NOMO-1 treated with DMSO at 0.1 percent for 48 hours (cell line): ENCODE measurements at regions not wholly inside any gene's neighbourhood (a gene's known extent, or its start where the extent isn't known, plus 50 kb on each side); places are given as distances from the start of the nearest gene placed in this dataset.
"Not testable (repeated sequence)": the region's sequence is repeated elsewhere in the genome, so short reads cannot be mapped to it uniquely, and the experiment has no call there.

Source experiments
- DNase-seq: peaks from one replicate; lab custom pipeline; 2025; ENCODE audit not compliant: unreplicated experiment; lab: John Stamatoyannopoulos, UW

DNA sequence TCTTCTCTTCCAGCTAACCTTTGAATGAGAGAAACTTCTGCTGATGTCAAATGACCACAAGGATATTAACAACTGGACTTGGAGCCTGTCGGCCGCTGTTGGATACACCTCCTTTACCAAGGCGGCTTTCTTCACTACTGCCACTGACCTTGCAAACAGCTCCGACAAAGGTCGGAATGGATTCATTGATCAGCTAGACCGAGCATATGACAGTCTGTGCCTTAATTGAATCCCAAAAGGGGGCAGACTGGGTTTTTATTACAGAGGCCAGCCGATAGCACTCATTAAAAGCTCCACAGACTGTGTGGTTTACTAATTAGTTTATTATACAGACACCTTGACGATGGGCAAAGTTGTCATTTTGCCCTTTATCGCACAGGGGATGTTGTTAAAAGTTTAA is 394.5 kb downstream of the RERGL start:
- DNase-seq, result no peak

DNA sequence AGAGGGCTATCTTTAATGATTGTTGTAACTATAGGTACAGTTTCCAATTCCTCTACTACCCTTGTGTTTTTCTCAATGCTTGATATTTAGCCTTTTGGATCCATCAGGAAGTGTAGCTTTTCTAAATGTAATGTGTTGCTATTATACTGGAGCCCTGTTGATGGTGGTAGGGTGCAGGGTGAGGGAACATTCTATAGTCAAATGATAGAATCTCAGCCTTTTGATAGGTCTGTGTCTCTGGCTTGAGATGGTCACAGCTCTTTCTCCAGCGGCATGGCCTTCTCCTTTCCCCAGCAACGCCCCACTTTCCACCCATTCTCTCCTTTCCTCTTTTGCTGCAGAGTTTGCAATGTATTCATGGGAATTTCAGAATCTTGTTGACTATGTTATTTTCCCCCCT is 398.6 kb downstream of the RERGL start:
- no peak for DNase-seq

DNA sequence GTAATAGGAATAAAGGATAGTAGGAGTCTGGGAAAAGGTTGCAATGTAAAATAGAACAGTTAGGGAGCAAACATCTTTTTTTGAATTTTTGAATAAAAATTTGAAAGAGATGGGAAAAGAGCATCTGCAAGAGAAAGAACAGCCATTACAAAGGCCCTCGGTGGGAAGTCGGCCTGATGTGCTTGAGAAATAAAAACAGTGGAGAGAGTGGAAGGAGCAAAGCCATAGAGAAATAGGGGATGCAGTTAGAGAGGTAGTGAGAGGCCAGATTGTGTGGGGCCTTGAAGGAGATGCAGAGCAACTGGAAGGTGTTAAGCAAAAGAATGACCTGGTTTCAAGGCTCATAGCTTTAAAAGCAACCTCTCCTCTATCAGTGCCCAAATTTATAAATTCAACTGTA is 409.8 kb downstream of the RERGL start:
- DNase-seq, result no peak

DNA sequence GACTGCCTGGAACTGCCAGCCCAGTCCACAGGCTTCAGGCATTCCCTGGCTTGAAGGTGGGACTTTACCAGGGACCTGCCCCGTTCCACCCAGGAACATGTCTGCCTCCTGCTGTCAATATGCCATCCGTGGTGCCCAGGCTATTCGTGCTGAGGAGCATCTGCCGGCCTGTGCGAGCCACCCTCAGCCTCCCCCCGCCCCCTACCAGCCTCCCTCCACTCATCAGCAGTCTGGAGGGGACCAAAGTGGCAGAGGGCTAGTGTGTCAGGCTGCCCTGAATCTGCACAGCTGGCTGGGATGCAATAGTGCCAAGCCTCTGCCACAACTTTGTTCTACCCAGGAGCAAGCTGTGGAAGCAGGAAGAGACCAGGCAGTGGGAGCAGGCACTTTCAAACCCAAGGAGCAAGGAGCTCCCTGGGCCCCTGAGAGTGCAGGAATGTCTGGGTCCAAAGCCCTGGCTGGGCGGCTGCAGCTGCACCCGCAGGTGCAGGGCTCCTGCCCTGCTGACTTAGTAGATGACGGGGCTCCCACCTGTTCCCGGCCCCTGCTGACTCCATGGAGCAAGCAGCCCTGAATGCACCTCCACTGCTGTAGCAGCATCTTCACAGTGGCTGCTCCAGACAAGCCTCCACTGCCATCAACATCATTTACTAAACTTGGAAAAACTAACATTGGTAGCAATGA is 423.2 kb downstream of the RERGL start:
- no peak for DNase-seq

DNA sequence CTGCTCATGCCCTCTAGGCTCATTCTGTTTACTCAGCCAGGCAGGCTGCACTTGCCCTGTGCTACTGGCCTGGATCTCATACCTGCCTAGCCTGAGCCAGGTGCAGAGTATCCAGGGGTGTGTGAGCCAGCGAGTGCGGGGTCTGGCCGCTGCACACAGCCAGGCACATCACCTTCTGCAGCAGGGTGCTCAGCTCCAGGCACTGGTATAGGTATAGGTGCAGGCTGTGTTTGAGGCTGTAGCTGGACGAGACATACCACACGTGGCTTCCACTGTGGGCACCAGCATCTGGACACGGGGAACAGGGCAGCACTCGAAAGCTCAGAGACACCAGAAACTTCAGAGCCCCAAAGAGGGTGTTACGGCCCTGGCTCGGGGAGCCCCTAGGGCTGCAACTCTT is 424.2 kb downstream of the RERGL start:
- no peak for DNase-seq

DNA sequence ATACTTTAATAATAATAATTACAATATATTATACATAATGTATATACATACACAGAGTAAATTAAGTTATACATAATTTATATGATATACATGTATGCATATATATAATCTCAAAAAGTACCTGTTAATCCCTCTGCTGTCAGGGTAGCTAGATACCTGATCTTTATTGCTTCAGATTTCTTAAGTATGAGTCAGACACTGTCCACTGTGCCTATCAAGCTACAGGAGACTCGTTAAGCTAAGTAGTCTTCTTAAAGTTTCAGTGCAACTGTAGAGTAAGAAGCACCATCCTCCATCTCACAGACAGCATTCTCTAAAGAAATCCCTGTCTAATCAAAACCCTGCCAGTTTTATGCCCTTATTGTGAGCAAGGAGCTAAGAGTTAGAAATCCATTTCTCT is 428.7 kb downstream of the RERGL start:
- no peak for DNase-seq

DNA sequence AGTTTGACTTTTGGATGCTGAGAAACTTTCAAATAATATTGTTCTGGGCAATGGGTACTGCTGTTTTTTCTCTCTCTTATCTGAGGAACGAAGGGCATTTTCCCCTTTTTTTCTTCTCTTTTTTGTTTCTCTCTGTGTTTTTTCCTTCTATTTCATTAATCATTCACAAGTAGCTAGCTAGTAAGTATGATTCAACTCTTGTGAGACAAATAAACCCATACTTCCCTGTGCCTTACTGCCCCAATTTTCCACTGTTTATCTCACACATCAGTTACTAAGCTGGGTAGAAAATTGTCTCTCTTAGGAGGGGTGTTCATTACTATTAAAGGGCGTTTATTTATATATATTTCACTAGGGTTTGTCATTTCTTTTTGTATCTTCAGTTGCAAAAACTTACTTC is 437.6 kb downstream of the RERGL start:
- no peak for DNase-seq

DNA sequence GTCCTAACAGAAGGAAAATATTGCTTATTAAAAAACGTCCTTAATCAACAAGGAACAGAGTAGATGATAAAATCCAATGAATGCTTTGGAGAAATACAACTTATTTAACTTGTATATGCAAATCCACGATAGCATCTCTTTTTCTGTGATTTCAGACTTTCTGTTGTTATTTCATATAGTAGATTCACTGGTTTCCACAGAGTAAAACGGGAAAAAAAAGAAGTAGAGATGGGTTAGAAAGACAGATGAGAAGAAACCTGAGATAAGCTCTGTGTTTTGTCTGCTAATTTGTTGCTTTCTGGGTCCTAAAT is 447.7 kb downstream of the RERGL start:
- DNase-seq, result no peak

DNA sequence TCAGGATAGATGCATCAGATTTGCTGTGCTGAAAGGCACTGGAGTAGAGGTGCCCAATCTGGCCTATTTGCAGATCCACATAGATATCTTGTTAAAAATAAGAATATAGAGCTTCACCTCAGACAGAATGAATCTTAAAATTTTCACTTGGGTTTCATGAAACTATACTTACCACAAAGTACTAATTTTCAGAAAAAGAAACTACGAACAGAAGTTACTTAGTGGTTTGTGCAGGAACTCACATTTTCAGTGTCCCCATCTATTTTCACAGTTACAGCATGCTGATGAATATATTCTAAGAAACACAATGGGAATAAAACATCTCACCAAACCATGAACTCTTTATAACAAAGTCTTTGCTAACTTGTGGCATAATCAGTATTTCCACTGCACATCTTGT is 449.4 kb downstream of the RERGL start:
- DNase-seq, result no peak

DNA sequence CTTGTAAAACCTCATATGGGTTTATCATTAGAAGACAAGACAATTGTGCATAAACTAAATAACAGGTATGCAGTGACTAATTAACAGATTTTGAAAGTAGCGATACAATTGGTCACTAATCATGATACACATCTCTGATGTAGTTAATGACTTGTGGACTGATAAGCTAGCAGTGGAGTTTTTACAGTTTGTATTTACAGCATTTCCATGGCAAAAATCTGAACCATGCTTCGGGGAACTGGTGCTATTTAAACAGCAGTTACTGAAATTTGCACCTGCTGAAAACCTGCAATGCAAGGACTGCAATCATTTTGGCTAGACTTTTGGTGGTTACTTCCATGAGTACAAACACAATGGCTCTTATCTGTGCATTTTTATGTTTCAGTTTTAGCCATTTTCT is 471.2 kb downstream of the RERGL start:
- DNase-seq, result no peak

DNA sequence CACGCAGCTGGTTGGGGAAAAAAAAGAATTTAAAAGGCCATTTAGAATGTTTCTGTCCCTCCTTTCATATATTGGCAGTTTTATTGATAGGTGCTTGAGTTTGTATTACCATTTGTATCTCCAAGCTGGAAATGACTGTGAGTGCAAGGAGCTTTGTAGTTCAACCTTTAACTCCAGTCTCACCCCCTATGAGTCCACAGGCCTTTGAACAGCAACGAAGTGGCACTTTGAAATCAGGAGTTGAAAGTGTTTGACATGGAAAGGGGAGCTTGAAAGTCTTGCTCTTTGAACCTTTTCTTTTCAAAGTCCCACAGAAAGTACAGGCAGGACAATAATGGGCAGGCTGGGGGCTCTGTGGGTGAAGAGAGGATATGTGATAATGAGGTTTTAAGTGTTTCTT is 480.3 kb downstream of the RERGL start:
- DNase-seq, result no peak

DNA sequence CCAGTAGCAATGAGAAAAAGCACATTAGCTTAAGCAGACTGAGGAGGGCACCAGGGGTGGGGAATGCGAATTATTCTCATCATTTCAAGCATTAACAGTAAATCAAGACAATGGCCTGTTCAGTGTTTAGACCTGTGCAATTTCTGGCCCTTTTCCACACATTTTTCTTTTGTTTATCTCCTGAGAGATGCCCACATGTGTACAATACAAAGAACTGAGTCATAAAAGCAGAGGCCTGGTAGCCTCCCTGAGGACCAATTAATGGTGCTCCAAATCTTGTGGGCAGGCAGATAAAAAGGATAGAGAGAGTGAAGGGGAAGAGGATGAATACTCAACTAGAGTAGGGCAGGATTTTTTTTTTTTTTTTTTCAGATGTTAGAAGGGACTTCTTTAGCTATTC is 480.8 kb downstream of the RERGL start:
- no peak for DNase-seq

DNA sequence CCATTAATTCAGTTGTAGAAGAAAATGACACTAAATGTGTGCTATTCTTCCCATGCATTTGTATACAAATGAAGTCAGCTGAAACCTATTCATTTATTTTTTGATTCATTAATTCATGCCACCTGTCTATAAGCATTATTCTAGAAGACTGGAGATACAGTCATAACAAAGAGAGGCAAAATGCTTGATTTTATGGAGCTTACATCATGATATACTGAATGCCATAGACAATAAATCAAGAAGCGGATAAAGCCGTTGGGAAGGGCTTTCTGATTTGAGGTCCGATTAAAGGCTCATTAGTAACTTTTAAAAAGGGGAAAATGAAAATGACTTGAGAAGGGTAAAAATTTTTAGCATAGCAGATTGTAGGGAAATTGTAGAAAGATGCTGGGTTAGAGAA is 494.9 kb downstream of the RERGL start:
- no peak for DNase-seq

DNA sequence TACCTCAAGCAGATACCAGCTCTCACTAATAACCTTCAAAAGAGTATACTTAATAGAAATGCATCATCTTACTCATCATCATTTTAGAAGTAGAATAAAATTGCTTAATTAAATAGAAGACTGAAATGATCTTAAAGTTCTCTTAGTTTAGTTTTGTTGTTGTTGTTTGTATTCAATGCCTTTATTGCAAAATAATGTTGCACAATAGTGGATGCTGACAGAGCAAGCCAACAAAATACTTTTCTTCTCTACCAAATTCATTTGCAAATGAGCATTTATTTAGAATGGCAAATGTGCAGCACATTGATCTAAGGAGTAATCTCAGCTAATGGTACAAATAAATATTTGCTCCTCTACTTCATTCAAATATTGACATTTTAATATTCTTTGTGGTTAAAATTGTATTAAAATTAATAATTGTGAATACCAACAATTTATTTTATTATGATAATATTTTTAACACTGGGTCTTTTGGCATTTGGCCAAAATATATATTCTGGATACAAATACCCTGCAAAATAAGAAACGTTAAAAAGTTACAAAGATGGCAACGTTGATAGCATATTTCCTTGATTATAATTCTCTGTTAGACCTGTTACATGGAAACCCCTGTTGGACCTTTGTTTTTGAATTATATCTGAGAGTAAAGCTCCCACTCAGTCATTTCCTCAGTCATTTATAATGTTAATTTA is 496.1 kb downstream of the RERGL start:
- DNase-seq, result no peak

DNA sequence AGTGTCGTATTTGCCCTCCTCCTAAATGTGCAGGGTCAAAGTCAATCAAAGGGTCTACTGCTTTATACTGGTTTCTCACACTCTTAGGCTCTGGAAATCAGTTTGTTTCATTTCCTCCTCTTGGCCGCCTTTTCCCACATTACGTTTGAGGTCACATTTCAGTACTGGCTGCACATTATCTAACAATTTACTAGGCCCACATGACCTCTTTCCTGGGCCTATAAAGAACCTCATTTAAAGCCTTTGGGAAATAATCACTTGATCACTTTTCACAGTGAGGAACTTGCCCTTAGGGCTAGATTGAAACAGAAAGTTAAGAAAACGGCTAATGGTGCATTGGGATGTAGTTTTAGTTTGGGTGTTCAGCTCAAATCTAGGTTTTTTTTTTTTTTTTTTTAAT is 497.5 kb downstream of the RERGL start:
- DNase-seq, result peak; percentile 28

DNA sequence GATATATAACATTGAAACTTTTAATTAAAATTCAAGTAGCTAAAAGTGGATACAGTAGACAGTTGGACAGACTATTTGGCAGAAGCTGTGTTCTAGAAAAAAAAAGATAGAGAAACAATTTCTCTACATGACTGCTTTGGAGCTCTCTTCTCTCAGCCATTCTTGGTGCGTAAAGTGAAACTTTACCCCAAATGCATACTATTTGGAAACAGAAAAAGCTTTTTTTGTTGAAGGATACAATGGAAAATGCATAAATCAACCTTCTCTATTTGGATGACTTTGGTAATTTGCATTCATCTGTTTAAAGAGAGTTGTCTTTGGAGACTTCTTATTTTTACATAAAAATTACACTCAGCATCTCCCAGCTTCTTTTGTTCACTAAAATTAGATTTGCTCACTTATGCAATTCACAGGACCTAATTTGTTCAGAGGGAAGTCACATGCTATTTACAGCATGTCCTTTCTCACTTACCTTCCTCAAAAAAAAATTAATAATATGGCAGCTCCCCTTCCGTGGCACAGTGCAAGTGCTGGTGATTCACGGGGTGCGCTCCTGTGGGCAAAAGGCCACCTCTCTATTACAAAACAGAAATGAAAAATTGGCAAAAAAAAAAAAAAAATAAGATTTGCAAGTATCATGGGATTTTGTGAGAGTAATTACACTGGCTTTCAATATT is 498.9 kb downstream of the RERGL start:
- DNase-seq, result no peak

DNA sequence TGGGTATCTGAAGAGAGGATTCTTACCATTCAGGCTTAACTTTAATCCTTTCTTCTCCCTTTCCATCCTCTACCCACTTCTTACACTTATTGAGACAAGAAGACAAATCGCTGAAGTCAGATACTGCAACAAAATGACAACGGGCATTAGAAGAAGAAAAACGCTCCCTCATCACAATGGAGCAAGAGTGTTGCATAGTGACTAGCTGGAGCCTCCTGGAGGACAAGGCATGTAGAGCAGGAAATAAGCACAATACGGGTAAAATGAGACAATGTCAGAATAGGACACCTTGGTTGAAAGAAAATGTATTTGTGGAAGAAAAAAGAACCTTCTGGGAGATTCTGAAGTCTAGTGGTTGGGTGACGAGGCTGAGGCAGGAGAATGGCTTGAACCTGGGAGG is 501.0 kb downstream of the RERGL start:
- no peak for DNase-seq

DNA sequence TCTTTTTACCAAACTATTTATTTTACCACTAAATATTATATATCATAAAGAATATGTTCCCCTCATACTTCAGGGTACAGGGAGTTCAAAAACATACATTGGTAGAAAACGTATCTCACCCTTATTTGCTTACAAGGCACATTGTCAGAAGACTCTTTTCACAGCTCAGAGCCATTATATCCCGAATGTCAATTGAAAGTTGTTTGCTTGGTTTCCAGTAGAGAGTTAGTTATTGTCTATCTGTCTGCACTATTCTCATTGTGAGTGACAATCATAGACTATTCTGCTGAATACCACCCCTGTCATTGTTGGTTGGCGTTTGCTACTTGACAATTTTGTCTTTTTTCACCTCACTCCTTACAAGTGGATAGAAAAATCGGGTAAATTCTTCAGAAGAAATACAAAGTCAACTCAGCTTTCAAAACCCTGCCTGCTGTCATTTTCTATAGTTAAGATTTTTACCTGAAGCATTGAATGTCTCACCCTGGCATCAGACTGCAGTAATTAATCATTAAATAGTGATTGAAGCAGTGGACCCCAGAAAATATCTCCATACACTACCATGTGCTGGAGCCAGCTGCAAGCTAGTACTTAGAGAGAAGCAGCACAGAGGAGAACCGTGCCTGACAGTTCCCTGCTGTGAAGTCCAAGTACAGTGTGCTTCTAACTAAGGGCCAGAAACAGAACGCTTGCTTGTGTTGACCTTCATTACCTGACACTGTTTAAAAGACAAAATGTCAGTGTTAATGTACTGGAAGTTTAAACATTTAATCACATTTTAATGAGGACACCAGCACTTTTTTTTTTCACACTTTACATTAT is 510.6 kb downstream of the RERGL start:
- no peak for DNase-seq

DNA sequence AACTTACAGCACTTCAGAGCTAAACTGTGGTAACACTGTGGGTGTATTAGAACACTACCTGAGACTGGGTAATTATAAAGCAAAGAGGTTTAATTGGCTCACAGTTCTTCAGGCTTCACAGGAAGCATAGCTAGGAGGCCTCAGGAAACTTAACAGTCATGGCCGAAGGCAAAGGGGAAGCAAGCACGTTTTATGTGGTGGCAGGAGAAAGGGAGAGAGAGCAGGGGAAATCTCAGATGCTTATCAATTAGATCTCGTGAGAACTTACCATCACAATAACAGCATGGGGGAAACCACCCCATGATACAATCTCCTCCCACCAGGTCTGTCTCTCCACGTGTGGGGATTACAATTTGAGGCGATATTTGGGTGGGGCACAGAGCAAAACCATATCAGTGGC is 512.6 kb downstream of the RERGL start:
- DNase-seq, result no peak

DNA sequence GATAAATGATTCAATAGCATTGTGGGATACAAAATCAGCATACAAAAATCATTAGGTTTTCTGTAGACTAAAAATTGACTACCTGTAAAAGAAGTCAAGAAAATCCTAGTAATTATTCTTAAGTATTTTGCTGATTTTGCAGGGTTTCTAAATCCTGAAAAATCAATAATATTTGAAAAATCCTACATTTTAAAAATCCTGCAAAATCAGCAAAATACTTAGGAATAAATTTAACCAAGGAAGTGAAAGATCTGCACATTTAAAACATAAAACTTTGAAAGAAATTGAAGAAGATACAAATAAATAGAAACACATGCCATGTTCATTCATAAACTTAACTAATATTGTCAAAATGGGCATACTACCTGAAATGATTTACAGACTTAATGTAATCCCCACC is 517.7 kb downstream of the RERGL start:
- no peak for DNase-seq

DNA sequence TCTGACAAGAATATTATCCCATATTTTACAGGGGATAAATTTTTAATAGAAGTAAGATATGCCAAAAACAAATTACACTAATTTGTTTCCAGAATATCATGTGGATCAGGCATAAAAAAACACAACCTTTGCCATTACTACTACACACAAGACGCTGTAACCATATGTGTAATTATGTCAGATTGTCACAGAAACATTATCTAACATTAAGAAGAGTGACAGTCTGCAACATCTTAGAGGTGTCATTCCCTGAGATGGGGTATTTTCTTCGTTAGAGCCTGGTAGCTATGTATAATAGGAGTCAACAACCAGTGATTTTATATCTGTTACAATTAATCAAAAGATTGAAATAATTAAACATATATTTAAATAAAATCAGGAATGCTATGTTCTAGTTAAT is 518.9 kb downstream of the RERGL start:
- DNase-seq, result no peak

DNA sequence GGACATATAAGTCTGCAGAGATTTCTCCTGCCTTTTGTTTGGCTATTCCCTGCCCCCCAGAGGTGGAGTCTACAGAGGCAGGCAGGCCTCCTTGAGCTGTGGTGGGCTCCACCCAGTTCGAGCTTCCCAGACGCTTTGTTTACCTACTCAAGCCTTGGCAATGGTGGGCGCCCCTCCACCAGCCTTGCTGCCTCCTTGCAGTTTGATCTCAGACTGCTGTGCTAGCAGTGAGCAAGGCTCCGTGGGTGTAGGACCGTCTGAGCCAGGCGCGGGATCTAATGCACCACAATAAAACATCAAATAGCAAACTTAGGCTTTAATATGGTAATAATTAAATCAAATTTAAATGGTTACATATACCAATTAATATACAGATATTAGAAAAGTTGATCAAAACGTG is 525.4 kb downstream of the RERGL start:
- not testable (repeated sequence) for DNase-seq
